ENCODE measurements at regions not wholly inside any gene's neighbourhood (a gene's known extent, or its start where the extent isn't known, plus 50 kb on each side); places are given as distances from the start of the nearest gene placed in this dataset.
A peak's percentile ranks its signal among the peaks of the same experiment; 100 is the strongest.

DNA sequence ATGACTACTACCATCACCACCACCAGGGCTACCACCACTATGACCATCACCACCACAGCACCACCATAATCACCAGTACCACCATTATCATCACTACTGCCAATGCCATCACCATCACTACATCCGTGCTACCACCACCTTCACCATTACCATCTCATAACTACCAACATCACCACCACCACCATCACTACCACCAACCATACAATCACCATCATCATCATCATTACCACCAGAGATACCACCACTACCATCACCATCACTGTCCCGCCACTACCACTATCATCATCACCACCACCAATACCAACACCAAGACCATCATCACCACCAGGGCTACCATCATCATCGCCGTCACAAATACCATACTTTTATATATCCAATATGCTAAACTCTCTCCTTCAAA is 369.6 kb upstream of the DYNLRB2 start:
- DNase-seq: no peak

DNA sequence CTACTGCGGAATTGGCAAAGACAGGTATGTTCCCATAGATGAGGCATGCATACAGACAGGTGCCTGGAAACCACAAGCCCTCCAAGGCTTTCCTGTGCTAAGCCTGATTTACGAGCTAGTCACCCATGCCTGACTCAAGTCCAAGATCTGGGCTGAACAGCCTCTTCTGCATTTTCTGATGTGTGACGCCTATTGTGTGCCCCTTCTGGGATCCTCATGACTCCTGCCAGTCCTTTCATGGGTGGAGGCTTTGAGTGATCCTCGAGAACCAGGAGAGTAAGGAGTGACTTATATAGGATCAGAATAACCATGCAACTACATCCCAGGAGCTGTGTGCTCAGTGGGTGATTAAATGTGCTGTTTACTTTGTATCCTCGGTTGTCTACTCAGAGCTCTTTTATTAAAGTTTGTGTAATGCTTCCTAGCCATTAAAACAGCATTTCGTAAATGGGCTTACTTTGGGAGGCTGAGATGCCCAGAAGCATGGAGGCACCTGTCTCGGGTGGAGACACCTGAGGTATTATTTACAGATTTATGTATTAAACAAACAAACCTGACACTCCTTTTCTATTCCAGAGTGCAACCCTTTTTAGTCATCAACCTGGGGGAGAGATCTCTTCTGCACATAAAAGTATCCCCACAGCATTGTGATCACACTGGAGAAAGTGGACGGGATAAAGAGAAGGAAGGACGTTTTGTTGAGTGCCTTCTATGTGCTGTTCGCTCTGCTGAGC is 373.0 kb upstream of the DYNLRB2 start:
- DNase-seq: no peak

DNA sequence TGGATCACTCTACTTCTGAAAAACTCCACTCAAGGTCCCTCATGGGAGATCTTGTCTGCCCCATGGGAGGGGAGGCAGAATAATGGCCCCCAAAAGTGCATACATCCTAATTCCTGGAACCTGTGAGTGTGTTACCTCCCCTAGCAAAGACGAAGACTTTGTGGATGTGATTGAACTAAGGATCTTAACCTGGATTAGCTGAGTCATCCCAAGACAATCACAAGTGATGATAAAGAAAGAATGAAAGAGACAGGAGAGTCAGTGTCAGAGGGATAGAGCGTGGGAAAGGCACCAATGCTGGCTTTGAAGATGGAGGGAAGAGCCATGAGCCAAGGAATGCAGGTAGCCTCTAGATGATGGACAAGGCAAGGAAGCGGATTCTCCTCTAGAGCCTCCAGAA is 374.7 kb upstream of the DYNLRB2 start:
- DNase-seq: no peak

GRCh38 chr16:80164966-80165550 is 375.7 kb upstream of the DYNLRB2 start:
- DNase-seq: no peak

- no peak for DNase-seq
These were observed 377.5 kb upstream of the DYNLRB2 start for GRCh38 chr16:80163339-80163738.

GRCh38 chr16:80161799-80162739 is 378.7 kb upstream of the DYNLRB2 start:
- DNase-seq: no peak

GRCh38 chr16:80158766-80159165 is 382.0 kb upstream of the DYNLRB2 start:
- no peak for DNase-seq

DNA sequence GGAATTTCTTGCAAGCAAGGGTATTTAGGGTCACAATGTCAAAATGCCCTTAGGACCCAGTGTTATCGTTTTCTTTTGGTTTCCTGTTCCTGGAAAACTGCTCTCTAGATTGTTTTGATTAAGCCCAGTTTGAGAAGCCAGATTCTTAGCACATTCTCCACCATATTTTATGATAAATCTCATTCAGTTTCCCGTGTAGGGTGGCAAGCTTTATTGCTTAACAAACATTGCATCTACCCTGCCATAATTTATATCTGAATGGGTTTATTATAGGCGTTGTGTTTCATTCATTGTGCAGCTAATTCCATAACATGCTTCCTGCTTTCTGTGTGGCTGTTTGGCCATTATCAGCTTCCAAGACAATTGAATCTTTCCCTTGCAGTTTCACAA is 389.1 kb upstream of the DYNLRB2 start:
- no peak for DNase-seq

DNA sequence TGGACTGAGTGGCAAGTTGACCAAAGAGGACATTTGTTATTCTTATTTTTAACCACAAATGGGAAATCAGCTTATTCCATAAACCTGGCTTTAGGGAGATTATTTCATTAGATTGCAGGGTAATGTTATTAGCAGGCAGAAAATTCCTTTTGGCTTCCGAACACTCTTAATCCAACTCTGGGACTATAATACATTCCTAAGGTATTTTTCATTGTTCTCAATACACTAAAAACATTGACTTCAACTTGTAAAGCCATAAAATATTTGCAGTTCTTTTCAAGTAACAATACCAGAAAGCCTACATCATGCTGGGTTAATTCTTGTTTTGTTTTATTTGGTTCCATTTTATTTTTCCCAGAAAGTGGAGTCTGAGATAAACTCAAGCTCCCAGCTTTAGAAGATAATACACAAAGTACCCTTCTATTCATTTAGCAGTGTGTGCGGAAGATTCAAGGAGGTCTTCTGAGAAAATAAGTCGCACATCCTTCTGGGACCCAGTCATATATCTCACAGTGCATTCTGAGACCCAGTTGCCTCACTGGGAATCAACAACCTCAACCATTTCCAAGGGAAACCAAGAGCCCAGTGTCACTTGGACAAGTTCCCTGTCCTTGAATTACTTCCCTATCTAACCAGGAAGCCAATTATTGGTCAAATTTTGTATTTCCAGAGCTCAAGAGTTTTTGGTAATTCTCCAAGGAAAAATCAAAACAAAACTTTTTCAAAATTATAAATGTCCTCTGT is 389.6 kb upstream of the DYNLRB2 start:
- no peak for DNase-seq

DNA sequence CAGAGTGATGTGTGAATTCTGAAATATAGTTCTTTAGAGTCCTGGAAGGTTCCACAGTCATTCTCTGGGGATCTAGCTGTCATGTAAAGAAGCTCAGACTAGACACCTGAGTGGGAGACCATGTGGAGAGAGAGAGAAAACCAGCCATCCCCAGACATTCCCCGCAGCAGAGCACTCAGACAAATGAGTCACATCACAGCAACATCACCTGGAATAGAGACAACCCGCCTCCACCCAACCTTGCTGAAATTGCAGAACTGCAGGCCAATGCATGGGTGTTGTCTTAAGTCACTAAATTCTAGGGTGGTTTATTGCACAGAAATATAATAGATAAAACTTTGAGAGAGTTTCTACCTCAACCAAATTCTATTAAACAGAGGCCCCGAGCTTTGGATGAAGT is 392.0 kb upstream of the DYNLRB2 start:
- DNase-seq: no peak

GRCh38 chr16:80147026-80147655 is 393.7 kb upstream of the DYNLRB2 start:
- DNase-seq: no peak

GRCh38 chr16:80144191-80144590 is 396.6 kb upstream of the DYNLRB2 start:
- DNase-seq: peak; percentile 1

DNA sequence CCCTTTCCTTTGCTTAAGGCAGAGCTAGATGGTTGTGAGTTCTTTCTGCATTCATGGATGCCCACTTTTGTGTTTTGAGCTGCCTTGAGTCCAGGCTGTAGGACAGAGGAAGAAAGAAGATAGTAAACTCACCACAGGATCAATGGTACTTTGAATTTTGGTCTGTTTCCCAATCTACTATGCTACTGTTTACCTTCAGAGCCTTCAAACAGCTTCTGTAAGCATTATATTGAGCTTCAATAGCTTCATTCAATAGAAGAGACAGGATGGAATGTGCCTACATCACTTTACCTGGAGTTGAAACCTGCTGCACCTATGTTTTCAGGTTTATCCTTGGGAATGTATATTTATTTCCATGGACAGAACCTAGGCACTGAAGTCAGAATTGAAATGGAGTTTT is 397.9 kb upstream of the DYNLRB2 start:
- DNase-seq: no peak

GRCh38 chr16:80142281-80142680 is 398.5 kb upstream of the DYNLRB2 start:
- DNase-seq: no peak

- no peak for DNase-seq
These were observed 411.0 kb upstream of the DYNLRB2 start for GRCh38 chr16:80129791-80130190.

GRCh38 chr16:80125677-80126076 is 415.1 kb upstream of the DYNLRB2 start:
- no peak for DNase-seq

DNA sequence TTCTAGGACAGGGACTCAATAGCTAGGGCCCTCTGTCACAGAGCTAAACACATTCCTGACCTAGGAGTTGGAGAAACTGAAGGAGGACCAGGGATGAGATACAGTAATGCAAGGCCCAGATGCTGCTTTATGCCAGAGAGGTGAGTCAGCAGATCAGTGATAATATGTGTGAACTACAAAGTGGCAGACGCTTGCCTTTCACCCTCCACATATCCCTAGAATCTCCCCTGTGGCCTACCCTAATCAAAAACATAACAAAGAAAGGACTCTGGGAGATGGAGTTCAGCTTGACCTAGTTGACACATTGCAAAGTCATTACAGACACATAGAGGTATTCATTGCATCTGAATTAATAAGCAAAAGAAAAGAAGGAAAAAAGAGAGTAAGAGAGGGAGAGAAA is 417.6 kb upstream of the DYNLRB2 start:
- DNase-seq: no peak

- no peak for DNase-seq
These were observed 418.7 kb upstream of the DYNLRB2 start for GRCh38 chr16:80122115-80122514.

- no peak for DNase-seq
These were observed 419.3 kb upstream of the DYNLRB2 start for GRCh38 chr16:80121522-80121909.

- no peak for DNase-seq
These were observed 419.8 kb upstream of the DYNLRB2 start for GRCh38 chr16:80120899-80121521.

GRCh38 chr16:80117556-80118130 is 423.1 kb upstream of the DYNLRB2 start:
- DNase-seq: no peak

GRCh38 chr16:80116711-80117110 is 424.1 kb upstream of the DYNLRB2 start:
- no peak for DNase-seq

All from activated CD4-positive, alpha-beta T cell treated with anti-CD3 and anti-CD28 coated beads, Interleukin-10, Interleukin-2, amounts not matched to agents 100 ng/mL and 50 ng/mL, durations not matched to agents 16 hours and 8 hours (primary cell).